ENCODE measurements at regions not wholly inside any gene's neighbourhood (a gene's known extent, or its start where the extent isn't known, plus 50 kb on each side); places are given as distances from the start of the nearest gene placed in this dataset.

DNA sequence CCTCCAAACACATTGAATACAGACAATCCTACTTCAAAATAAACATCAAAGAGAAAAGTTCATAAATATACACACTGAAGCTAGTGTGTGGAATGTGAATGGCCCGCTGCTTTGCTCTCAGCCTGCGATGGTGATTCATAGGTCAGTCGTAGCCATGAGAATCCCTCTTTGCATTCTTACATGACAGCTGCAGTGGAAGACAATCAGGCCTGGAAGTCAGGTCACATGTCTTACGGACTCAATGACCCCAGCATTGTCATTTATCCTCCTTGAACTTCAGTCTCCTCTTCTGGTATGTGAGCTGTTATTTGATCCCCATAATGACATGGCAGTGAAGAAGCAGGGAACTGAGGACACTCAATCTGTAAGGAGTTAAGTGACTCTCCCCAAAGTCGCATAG lies 217.8 kb upstream of the EOMES start:
- TF ChIP-seq, protein P1, sequence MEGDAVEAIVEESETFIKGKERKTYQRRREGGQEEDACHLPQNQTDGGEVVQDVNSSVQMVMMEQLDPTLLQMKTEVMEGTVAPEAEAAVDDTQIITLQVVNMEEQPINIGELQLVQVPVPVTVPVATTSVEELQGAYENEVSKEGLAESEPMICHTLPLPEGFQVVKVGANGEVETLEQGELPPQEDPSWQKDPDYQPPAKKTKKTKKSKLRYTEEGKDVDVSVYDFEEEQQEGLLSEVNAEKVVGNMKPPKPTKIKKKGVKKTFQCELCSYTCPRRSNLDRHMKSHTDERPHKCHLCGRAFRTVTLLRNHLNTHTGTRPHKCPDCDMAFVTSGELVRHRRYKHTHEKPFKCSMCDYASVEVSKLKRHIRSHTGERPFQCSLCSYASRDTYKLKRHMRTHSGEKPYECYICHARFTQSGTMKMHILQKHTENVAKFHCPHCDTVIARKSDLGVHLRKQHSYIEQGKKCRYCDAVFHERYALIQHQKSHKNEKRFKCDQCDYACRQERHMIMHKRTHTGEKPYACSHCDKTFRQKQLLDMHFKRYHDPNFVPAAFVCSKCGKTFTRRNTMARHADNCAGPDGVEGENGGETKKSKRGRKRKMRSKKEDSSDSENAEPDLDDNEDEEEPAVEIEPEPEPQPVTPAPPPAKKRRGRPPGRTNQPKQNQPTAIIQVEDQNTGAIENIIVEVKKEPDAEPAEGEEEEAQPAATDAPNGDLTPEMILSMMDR (IDR thresholded peaks at IDR 0.05): no peak
- TF ChIP-seq POLR2A (IDR thresholded peaks at IDR 0.05): no peak

All from adrenal gland (tissue), 5 donors.